Lower leg skin (tissue), 3 donors: ENCODE measurements at regions not wholly inside any gene's neighbourhood (a gene's known extent, or its start where the extent isn't known, plus 50 kb on each side); places are given as distances from the start of the nearest gene placed in this dataset.

ENCODE experiments used
- POLR2A ChIP-seq, 2 donors: fragments of 450-650 bp; IDR thresholded peaks; one replicate each; pipeline ENCODE4 v1.6.1; 2016 to 2017; ENCODE audit warnings: antibody characterized with exemption in 2 of 2, mild to moderate bottlenecking in 1 of 2, moderate library complexity in 1 of 2
- TF ChIP-seq, protein P1 (sequence below), 3 donors: fragments of 450-650 bp; IDR thresholded peaks; one replicate each; pipeline ENCODE4 v1.5.1; 2016; ENCODE audit warnings: antibody characterized with exemption in 3 of 3, mild to moderate bottlenecking in 3 of 3, moderate library complexity in 2 of 3

DNA sequence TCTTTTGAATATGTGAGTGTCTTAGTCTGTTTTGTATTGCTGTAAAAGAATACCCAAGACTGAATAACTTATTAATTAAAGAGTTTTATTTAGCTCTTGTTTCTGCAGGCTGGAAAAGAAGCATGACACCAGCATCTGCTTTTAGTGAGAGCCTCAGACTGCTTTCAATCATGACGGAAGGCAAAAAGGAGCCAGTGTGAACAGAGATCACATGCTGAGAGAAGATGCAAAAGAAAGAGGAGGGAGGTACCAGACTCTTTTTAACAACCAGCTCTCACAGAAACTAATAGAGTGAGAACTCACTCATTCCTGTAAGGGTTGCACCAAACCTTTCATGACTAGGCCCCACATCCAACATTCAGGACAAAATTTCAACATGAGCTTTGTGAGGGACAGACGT is 101.6 kb upstream of the HNMT start:
- no peak for TF ChIP-seq POLR2A (IDR thresholded peaks at IDR 0.05)
- TF ChIP-seq, protein P1, sequence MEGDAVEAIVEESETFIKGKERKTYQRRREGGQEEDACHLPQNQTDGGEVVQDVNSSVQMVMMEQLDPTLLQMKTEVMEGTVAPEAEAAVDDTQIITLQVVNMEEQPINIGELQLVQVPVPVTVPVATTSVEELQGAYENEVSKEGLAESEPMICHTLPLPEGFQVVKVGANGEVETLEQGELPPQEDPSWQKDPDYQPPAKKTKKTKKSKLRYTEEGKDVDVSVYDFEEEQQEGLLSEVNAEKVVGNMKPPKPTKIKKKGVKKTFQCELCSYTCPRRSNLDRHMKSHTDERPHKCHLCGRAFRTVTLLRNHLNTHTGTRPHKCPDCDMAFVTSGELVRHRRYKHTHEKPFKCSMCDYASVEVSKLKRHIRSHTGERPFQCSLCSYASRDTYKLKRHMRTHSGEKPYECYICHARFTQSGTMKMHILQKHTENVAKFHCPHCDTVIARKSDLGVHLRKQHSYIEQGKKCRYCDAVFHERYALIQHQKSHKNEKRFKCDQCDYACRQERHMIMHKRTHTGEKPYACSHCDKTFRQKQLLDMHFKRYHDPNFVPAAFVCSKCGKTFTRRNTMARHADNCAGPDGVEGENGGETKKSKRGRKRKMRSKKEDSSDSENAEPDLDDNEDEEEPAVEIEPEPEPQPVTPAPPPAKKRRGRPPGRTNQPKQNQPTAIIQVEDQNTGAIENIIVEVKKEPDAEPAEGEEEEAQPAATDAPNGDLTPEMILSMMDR (IDR thresholded peaks at IDR 0.05) = no peak
